NCI-H146 (cell line): ENCODE measurements at regions not wholly inside any gene's neighbourhood (a gene's known extent, or its start where the extent isn't known, plus 50 kb on each side); places are given as distances from the start of the nearest gene placed in this dataset.

Experiments used
- DNase-seq: peaks from one replicate; lab custom pipeline; 2025; lab: John Stamatoyannopoulos, UW

DNA sequence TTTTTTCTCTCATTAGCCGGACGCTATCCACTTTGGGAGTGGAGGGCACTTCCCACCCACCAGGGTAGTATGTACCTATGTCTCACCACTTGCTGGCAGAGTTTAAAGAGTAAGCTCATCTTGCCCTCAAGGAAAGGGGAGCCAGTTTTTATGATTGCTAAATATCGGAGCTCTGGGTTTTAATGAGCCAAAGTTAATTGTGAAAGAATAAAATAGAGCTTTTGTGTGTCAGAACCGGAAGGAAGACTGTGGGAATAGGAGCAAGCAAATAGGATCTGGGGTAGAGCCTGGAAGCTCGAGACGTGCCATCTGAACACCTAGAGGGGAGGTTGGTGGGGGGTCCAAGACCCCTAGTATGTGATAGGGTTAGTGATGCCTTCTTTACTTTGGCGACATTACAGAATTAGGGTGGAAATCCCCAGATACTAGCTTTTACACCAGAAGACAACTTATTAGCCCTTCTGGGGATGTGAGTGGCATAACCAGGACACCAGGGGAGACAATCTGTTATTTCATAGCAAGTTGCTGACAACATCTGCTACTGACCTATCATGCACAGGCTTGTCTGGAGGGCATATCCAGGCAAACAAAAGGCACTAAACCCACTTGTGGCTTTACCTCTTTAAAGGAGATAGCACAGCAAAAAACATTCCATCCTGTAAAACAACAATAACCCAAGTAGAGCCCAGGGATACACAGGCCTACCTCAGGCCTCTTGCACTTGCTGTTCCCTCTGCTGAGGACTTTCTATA is 333.8 kb downstream of the ZNF621 start:
- DNase-seq: no peak

GRCh38 chr3:40862946-40863345 is 336.4 kb upstream of the CTNNB1 start:
- no peak for DNase-seq

- DNase-seq: no peak
Observed at GRCh38 chr3:40864146-40864782, 335.0 kb upstream of the CTNNB1 start.

DNA sequence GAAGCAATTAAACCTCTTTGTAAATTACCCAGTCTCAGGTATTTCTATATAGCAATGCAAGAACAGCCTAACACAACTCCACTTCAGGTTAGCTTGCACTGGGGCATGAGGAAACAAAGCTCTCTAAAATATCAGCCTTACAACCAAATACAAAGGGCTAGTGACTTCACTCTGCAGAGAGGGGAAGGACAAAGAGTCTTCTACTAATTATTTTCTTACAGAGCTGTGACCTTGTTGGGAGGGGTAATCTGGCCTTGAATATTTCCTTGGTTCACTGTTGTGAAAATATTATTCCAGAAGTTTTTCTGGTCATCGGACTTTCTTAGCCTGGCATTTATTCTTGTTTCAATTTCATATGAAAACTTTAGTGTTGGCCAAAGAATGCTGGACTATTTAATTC is 334.4 kb upstream of the CTNNB1 start:
- DNase-seq: no peak

GRCh38 chr3:40867797-40868196 is 331.5 kb upstream of the CTNNB1 start:
- DNase-seq: no peak

DNA sequence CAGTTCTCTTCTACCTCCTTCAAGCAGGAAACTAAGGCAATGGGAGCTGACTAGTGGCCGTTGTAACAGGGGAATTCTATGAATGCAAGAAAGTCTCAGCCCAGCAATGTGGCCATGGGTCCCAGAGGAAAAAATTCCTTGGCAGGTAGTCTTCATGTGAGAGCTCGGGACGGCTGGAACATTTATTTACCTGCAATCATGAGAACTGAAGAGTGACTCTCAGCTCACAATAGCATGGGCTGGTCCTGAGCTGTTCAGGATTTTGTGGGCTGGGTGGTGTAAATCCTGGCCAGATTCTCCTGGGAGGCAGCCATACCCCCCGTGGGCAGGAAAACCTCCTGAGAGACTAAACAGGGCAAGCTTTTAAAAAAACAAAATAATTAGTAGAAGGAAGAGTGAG is 330.3 kb upstream of the CTNNB1 start:
- DNase-seq: no peak

GRCh38 chr3:40869939-40870338 is 329.4 kb upstream of the CTNNB1 start:
- DNase-seq: no peak

DNA sequence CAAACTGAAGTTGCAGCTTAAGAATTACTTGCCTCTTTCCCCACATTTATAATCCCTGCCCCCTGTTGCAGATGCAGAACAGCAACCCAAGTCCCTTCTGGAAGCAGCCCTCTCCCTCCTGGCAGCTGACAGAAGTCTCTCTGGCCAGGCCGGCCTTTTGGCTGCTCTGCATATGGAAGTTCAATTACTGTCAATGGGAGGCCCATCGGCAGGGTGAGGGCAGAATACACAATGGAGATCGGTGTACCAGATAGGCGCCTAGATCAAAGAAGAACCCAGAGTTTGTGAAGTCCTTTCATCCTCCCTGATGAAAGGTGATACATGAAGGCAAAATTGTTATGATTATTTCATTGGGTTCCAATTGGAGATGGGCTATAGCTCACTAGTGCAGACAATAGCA is 327.9 kb upstream of the CTNNB1 start:
- peak; percentile 6 for DNase-seq

DNA sequence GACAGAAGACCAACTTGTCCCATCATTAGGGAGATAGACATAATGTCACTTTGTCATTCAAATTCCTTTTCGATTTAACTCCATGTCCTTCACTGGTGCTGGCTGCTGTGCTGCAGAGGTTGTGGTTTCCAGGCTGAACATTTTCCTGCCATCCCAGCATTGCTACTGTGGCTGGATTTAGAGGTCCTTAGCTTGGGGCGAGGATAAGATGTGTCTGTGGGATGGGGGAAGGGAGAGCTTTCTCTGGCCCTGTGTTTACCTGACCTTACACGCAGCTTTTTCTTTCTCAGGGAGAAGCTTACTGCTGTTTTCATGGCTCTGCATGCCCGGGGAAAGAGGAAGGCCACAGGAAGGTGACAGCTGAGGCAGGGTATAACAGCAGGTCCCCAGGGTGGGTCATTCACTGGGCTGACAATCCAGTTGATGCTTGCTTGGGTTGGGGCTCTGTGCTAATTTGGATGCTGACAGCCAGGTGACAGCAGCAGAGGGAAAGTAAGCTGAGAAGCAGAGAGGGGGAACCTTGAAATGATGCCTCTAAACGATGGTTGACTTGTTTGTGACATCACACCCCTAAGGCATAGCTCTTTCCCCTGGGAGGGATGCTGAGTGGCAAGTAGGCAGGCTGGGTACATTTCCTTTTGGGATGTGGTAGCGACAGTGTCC is 326.9 kb upstream of the CTNNB1 start:
- no peak for DNase-seq

GRCh38 chr3:40873476-40873875 is 325.8 kb upstream of the CTNNB1 start:
- peak; percentile 48 for DNase-seq

- no peak for DNase-seq
Observed at GRCh38 chr3:40873934-40874699, 325.2 kb upstream of the CTNNB1 start.

DNA sequence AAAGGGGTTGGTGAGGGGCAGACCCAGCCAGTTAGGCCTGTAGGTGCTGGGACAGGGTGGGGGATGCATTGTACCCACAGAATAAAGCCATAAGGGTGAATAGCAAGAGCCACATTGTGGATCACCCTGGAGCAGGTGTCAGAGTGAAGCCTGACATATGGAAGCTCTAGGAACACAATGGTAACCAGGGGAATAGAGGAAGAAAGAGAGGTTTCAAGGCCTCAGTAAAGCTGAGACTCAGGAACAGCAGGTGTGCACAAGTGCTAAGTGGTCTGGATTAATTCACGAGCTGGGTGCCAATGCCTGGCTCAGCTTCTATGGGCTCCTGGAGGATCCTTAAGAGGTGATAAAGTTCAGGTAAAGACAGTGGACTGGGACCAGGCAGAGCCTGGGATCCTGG is 323.7 kb upstream of the CTNNB1 start:
- no peak for DNase-seq

DNA sequence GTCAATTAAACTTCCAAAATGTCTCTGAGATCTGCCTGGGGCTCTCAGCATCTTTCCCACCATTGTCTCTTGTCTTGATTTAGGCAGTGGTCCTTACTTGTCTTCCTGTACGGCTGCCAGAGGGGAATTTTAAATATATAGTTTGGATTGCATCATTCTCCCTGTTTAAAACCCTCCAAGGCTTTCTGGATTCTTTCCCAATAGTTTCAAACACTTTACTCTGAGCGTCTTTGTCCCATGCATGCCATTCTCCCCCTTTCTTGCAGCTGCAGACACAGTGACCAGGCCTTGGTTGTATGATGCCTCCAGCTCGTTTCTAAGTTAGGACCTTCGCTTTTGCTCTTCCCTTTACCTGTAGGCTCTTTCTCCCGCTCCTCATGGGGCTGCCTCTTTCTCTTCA is 323.3 kb upstream of the CTNNB1 start:
- no peak for DNase-seq

GRCh38 chr3:40876496-40876895 is 322.8 kb upstream of the CTNNB1 start:
- no peak for DNase-seq

DNA sequence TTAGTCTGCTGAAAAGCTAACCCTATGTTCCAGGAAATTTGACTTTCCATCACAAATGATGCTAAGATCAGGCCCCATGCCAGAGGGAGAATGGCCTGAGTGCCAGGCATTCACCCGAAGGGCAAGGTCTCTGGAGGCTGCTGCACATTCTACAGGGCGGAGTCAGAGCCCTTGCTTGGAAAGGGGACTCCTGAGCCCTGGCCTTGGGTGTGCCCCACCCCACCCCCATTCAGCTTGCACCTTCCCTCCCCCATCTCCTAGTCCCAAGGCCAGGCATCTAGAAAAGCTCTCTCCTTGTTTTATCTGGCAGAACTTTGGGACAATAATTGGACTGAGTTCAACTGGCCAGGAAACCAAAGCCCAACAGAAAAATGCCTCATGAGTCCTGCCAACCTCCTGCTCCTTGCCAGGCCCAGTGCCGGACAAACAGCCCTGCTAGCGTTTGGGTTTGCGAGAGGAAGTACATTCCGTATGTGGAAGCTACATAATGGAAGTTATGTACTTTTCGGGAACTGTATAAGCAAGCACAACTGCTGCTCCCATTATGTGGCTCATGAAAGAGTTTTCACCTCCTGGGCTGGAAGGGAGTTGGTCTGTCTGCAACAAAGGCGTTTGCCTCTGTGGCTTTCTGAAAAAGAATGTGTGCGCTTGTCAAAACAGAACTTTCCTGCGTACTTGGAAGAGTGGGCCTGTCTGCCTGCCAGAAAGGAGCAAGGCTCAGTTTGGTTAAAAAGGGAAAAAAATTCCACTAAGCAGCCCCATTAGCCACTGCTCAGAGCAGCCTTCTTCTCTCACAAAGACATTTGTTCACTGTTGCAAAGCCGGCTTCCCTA is 321.5 kb upstream of the CTNNB1 start:
- DNase-seq: no peak

GRCh38 chr3:40878464-40878905 is 320.8 kb upstream of the CTNNB1 start:
- DNase-seq: no peak

DNA sequence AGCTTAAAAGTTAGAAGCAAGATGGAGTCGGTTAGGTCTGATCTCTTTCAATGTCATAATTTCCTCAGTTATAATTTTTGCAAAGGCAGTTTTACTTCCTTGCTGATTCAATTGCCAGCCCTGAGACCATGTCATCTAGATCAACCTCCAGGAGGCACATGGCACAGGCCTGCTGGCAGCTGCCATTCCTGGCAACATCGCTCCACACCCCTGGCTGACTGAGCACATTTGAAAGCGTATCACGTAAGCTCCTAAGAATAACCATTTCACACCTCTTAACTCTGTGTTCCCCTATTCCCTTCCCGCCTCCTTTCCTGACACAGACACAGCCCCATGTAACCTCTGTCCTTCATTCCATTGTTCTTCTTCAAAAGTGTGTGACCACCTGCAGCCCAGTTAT is 313.9 kb upstream of the CTNNB1 start:
- no peak for DNase-seq

DNA sequence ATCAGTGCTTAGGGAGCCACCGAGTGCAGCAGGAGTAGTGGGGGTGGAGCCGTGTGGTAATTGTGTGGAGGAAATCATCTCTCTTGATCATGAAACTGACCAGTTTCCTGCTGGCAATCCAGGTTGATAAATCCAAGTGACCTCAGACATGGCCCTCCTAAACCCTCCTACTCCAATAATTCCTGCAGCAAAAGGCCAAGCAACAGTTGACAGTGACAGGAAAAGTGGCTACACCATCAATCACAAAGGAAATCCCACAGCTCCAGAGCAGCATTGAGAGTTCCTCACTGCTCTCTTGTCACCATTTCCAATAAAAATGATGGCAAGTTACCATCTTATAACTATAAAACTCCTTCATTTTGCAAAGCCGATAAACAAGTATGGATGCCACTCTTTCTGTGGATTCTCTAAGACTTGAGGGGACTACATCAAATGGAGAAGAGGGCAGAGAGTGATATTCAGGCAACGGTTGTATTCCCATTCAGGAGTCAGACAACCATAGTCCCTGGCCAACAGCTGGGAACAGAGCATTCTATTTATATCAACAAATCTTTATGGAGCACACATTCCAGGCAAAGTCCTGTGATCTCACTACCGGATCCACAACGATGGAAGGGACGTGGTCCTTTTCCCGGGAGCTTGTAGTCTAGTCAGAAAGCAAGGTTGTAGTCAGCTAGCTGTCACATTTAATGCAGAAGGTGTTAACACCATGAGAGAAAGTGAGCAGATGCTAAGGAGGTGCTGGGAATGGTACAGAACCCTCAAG is 312.5 kb upstream of the CTNNB1 start:
- DNase-seq: no peak

DNA sequence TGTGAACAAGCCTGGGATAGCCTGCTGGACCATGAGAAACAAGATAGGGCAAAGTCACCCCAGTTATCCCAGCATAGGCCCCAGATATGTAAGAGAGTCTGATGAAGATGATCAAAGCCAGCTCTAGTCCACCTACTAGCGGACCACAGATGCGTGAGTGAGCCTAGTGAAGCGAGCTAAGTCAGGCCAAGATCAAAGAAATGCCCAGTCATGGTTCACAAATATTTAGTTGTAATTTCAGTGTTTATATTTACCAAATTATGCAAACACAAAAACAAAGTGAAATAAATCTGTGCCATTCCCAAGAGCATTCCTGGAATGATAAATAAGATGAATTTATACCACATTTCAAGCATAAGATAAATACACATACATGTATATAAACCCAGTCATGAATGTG is 308.1 kb upstream of the CTNNB1 start:
- DNase-seq: no peak

DNA sequence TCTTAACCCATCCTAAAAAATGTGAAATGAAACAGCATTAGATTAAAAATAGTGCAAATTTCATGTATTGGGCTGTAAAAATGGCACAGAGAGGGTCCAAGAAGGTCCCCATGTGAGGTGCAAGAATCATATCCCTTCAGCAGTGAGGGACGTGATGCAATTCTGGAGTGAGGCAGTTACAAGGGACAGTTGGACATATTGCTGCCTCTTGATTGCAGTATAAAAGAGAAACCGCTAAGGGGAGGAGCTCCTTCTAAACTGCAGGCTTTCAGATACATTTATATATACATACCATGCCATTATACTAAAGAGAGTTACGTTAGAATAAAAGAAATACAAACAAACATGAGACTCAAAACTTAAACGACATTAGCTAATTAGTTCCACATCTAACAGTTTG is 304.2 kb upstream of the CTNNB1 start:
- DNase-seq: no peak

- DNase-seq: no peak
Observed at GRCh38 chr3:40899286-40899712, 300.0 kb upstream of the CTNNB1 start.
